Fibroblast of peridontal ligament (primary cell): ENCODE measurements at regions not wholly inside any gene's neighbourhood (a gene's known extent, or its start where the extent isn't known, plus 50 kb on each side); places are given as distances from the start of the nearest gene placed in this dataset.
"Not testable (repeated sequence)": the region's sequence is repeated elsewhere in the genome, so short reads cannot be mapped to it uniquely, and the experiment has no call there.

Source experiments
- DNase-seq: peaks from one replicate; pipeline ENCODE4 v3.0.0-alpha.2; 2010; ENCODE audit errors: extremely low read depth

- no peak for DNase-seq
Measured at GRCh38 chr2:143875295-143876233, 644.4 kb downstream of the ZEB2 start.

- no peak for DNase-seq
Measured at GRCh38 chr2:143873886-143874285, 646.0 kb downstream of the ZEB2 start.

- no peak for DNase-seq
Measured at GRCh38 chr2:143870696-143871095, 649.2 kb downstream of the ZEB2 start.

- DNase-seq = no peak
Measured at GRCh38 chr2:143856978-143857377, 662.9 kb downstream of the ZEB2 start.

GRCh38 chr2:143852759-143853158 is 667.2 kb downstream of the ZEB2 start:
- no peak for DNase-seq

GRCh38 chr2:143850084-143850483 is 669.8 kb downstream of the ZEB2 start:
- no peak for DNase-seq

GRCh38 chr2:143847257-143847656 is 672.7 kb downstream of the ZEB2 start:
- DNase-seq = no peak

- DNase-seq = peak; percentile 50
Measured at GRCh38 chr2:143844986-143845385, 674.9 kb downstream of the ZEB2 start.

- no peak for DNase-seq
Measured at GRCh38 chr2:143843686-143844085, 676.2 kb downstream of the ZEB2 start.

- no peak for DNase-seq
Measured at GRCh38 chr2:143842836-143843235, 677.1 kb downstream of the ZEB2 start.

GRCh38 chr2:143841935-143842334 is 678.0 kb downstream of the ZEB2 start:
- DNase-seq = peak; percentile 54

- no peak for DNase-seq
Measured at GRCh38 chr2:143840601-143841000, 679.3 kb downstream of the ZEB2 start.

- no peak for DNase-seq
Measured at GRCh38 chr2:143840194-143840593, 679.7 kb downstream of the ZEB2 start.

- DNase-seq = no peak
Measured at GRCh38 chr2:143839456-143839855, 680.5 kb downstream of the ZEB2 start.

GRCh38 chr2:143837055-143837454 is 682.9 kb downstream of the ZEB2 start:
- not testable (repeated sequence) for DNase-seq

GRCh38 chr2:143835481-143835880 is 684.4 kb downstream of the ZEB2 start:
- no peak for DNase-seq

GRCh38 chr2:143833015-143833660 is 686.8 kb downstream of the ZEB2 start:
- DNase-seq = no peak

GRCh38 chr2:143830476-143830875 is 689.4 kb downstream of the ZEB2 start:
- no peak for DNase-seq

- no peak for DNase-seq
Measured at GRCh38 chr2:143828763-143829537, 691.0 kb downstream of the ZEB2 start.

- no peak for DNase-seq
Measured at GRCh38 chr2:143824791-143825190, 695.1 kb downstream of the ZEB2 start.

GRCh38 chr2:143823876-143824275 is 694.7 kb downstream of the ARHGAP15 start:
- DNase-seq = no peak

GRCh38 chr2:143823296-143823695 is 694.1 kb downstream of the ARHGAP15 start:
- no peak for DNase-seq
